ENCODE measurements at regions not wholly inside any gene's neighbourhood (a gene's known extent, or its start where the extent isn't known, plus 50 kb on each side); places are given as distances from the start of the nearest gene placed in this dataset.

- DNase-seq: no peak
Measured at GRCh38 chr20:56840716-56841261, 211.7 kb downstream of the TFAP2C start.

- DNase-seq: no peak
Measured at GRCh38 chr20:56841346-56841908, 212.3 kb downstream of the TFAP2C start.

- no peak for DNase-seq
Measured at GRCh38 chr20:56842056-56842455, 212.9 kb downstream of the TFAP2C start.

GRCh38 chr20:56843386-56843785, 214.3 kb downstream of the TFAP2C start:
- DNase-seq: no peak

GRCh38 chr20:56843817-56844216, 214.7 kb downstream of the TFAP2C start:
- DNase-seq: no peak

GRCh38 chr20:56845546-56846086, 216.5 kb downstream of the TFAP2C start:
- DNase-seq: no peak

- no peak for DNase-seq
Measured at GRCh38 chr20:56848561-56848960, 219.5 kb downstream of the TFAP2C start.

- no peak for DNase-seq
Measured at GRCh38 chr20:56851552-56851951, 222.4 kb downstream of the TFAP2C start.

- DNase-seq: no peak
Measured at GRCh38 chr20:56855708-56856107, 226.6 kb downstream of the TFAP2C start.

GRCh38 chr20:56857950-56858349, 228.8 kb downstream of the TFAP2C start:
- DNase-seq: no peak

GRCh38 chr20:56859039-56859800, 230.1 kb downstream of the TFAP2C start:
- no peak for DNase-seq

GRCh38 chr20:56859801-56860261, 230.7 kb downstream of the TFAP2C start:
- DNase-seq: no peak

GRCh38 chr20:56860413-56860812, 231.3 kb downstream of the TFAP2C start:
- no peak for DNase-seq

GRCh38 chr20:56861590-56861989, 232.5 kb downstream of the TFAP2C start:
- DNase-seq: no peak

- DNase-seq: no peak
Measured at GRCh38 chr20:56865055-56865454, 235.9 kb downstream of the TFAP2C start.

GRCh38 chr20:56867128-56867527, 238.0 kb downstream of the TFAP2C start:
- no peak for DNase-seq

GRCh38 chr20:56868746-56869145, 239.6 kb downstream of the TFAP2C start:
- DNase-seq: no peak

- DNase-seq: no peak
Measured at GRCh38 chr20:56870271-56870670, 241.2 kb downstream of the TFAP2C start.

- no peak for DNase-seq
Measured at GRCh38 chr20:56871691-56872090, 242.6 kb downstream of the TFAP2C start.

- no peak for DNase-seq
Measured at GRCh38 chr20:56872620-56873458, 243.7 kb downstream of the TFAP2C start.

- no peak for DNase-seq
Measured at GRCh38 chr20:56873836-56874235, 244.7 kb downstream of the TFAP2C start.

GRCh38 chr20:56875052-56875659, 246.1 kb downstream of the TFAP2C start:
- DNase-seq: no peak

GRCh38 chr20:56875803-56876202, 246.7 kb downstream of the TFAP2C start:
- DNase-seq: no peak
